Bone marrow (tissue), 2 donors: ENCODE measurements at regions not wholly inside any gene's neighbourhood (a gene's known extent, or its start where the extent isn't known, plus 50 kb on each side); places are given as distances from the start of the nearest gene placed in this dataset.
A peak's percentile ranks its signal among the peaks of the same experiment; 100 is the strongest.
"Not testable (repeated sequence)": the region's sequence is repeated elsewhere in the genome, so short reads cannot be mapped to it uniquely, and the experiment has no call there.

Source experiments
- DNase-seq, 2 donors: peaks; one replicate each; lab custom pipeline; 2025; lab: John Stamatoyannopoulos, UW

- DNase-seq: no peak
These were observed 71.8 kb downstream of the LARP7 start for GRCh38 chr4:112708772-112709171.

- no peak for DNase-seq
These were observed 78.3 kb downstream of the LARP7 start for GRCh38 chr4:112714922-112715901.

DNA sequence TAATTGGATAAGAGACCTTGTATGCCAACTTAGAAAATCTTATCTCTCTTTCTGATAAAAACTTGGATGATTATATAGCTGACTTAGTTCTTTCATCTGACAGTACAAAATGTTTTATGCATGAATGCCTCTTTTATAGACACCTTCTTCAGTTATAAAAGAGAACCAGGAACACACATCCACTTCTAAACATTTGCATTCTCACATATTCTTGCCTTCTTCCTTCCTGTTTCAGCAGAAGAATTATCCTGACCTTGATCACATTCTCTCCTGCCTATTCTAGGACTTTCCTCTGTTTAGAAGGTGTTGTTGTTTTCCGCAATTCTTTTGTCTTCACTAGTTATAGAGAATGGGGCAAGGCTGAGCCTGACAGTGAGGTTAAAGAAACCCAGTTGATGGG lies 80.9 kb downstream of the LARP7 start:
- no peak for DNase-seq

GRCh38 chr4:112721627-112722026 lies 84.7 kb downstream of the LARP7 start:
- no peak for DNase-seq

DNA sequence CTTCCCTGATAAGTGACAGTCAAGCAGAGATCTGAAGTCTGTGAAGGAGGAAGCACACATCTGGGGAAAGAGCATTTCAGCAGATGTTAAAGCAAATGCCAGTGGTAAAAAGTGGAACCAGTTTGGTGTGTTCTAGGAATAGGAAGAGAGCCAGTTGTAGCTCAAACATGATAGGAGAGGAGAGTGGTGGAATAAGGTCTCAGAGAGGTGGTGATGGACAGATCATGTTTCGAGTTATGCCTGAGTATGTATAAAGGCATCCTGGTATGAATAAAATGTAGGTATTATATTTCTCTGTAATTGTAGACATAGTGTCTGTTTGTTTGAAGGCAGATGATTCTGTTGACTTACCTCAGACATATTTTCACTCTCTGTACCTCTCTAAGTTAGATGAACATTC lies 89.1 kb downstream of the LARP7 start:
- no peak for DNase-seq

GRCh38 chr4:112727728-112728127 lies 90.8 kb downstream of the LARP7 start:
- DNase-seq: not testable (repeated sequence)

- DNase-seq: no peak
These were observed 94.8 kb downstream of the LARP7 start for GRCh38 chr4:112731715-112732114.

DNA sequence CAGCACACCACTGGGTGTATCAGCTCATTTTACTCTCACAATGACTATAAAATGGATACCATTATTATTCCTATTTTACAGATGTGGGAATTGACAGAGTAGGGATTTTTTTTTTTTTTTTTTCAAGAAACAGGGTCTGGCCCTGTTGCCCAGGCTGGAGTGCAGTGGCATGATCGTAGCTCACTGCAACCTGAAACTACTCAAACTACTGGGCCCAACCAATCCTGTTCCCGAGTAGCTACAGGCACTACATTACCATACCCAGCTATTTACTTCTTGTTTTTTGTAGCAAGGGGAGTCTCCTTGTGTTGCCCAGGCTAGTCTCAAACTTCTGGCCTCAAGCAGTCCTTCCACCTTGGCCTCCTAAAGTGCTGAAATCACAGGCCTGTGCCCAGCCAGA lies 95.2 kb downstream of the LARP7 start:
- DNase-seq: no peak

DNA sequence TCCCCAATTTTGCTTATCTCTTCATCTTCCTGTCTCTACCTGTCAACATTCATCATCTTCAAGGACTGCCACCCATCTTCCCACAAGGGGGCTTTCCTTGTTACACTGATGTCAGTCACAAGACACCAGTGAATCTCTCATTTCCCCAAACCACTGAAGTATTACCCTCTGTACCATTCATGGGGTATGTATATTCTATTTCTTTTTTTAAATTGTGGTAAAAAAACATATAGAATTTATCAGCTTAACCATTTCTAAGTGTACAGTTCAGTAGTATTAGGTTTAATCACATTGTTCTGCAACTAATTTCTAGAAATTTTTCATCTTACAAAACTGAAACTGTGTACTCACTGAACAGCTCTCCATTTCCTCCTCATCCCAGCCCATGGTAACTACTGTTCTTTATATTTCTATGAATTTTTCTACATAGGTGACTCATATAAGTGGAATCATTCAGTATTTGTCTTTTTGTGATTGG lies 98.6 kb downstream of the LARP7 start:
- DNase-seq: no peak

DNA sequence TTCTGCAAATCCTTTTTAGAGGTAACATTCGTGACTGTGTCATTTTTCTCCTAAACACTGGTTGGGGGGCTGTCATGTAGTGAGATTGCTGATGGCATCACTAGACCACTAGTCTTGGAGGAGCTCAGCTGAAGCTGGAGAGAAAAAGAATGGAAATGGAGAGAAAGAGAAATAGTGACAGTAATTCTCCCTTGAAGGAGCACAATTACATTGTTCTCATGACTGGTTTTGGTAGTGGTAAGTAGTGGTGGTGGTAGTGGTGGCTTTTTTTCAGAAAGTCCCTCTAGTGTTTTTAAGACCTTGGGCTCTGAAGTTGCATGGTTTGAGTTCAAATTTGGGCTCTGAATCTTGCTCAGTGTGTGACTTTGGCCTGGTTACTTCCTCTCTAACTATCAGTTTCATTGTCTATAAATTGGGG lies 99.8 kb downstream of the LARP7 start:
- DNase-seq: no peak

DNA sequence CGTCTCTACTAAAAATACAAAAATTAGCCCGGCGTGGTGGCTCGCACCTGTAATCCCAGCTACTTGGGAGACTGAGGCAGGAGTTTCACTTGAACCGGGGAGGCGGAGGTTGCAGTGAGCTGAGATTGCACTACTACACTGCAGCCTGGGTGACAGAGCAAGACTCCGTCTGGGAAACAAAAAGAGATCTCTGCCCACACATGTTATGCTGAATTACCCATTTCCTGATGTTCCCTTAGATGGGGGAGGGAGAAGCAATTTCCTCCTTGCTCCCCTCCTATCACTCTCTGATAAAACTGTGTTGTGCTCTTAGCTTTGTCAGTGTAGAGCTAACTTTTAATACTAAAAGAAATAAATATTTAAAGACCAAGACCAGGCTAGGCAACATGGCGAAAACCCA lies 102.5 kb downstream of the LARP7 start:
- no peak for DNase-seq

DNA sequence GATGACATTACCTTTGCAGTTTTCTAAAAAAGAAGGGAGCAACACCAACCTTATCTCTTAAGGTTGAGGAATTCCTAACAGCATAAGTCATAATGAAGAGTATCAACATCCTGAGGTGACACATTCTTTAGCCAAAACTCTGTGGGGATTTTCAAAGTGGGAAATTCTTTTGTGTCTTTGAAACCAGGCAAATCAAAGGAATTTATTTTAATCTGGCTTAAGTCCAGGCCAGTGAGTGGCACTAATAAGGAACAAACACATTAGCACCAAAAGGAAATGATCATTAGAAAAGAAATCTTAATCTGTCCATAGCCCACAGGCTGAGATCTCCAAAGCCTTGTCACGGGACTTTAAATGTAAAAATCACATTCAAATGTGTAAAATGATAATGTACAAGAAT lies 110.1 kb downstream of the LARP7 start:
- DNase-seq: no peak

- no peak for DNase-seq
These were observed 111.5 kb downstream of the LARP7 start for GRCh38 chr4:112748352-112748878.

DNA sequence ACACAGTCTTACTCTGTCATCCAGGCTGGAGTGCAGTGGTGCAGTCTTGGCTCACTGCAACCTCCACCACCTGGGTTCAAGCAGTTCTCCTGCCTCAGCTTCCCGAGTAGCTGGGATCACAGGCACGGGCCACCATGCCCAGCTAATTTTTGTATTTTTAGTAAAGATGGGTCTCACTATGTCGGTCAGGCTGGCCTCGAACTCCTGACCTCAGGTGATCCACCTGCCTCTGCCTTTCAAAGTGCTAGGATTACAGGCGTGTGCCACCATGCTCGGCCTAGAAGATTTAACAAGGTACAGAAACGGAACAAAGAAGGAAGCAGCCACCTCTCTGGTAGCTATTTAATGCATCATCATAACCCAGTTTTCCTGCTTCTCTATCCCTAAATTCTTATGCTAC lies 113.8 kb downstream of the LARP7 start:
- DNase-seq: not testable (repeated sequence)

- DNase-seq: no peak
These were observed 114.5 kb downstream of the LARP7 start for GRCh38 chr4:112751447-112751846.

DNA sequence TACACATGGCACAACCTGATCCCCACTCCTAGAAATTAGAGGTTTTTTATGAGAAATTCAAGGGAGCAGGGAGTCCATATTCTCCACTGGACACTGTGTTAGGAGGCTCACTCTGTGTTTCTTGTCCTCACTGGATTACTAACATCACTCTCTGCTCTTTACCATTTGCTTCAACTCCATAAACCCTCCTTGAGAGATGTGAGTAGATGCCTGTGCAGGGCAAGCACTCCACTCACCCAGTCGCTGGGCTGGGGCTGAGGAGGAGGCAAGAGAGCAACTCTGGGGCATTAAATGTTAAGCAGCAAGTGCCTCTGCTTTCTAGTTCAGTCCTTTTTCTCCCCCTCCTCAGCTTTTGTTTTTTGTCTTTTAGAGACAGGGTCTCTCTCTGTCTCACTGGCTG lies 115.1 kb downstream of the LARP7 start:
- DNase-seq: no peak

- DNase-seq: no peak
These were observed 115.6 kb downstream of the LARP7 start for GRCh38 chr4:112752510-112752909.

GRCh38 chr4:112753333-112753732 lies 116.4 kb downstream of the LARP7 start:
- no peak for DNase-seq

- no peak for DNase-seq
These were observed 122.4 kb downstream of the LARP7 start for GRCh38 chr4:112759313-112759712.

GRCh38 chr4:112765317-112765974 lies 128.5 kb downstream of the LARP7 start:
- peak in 1 of 2 donors; percentile 28 for DNase-seq

- no peak for DNase-seq
These were observed 129.5 kb downstream of the LARP7 start for GRCh38 chr4:112766422-112766821.

- DNase-seq: no peak
These were observed 130.4 kb downstream of the LARP7 start for GRCh38 chr4:112767386-112767785.

DNA sequence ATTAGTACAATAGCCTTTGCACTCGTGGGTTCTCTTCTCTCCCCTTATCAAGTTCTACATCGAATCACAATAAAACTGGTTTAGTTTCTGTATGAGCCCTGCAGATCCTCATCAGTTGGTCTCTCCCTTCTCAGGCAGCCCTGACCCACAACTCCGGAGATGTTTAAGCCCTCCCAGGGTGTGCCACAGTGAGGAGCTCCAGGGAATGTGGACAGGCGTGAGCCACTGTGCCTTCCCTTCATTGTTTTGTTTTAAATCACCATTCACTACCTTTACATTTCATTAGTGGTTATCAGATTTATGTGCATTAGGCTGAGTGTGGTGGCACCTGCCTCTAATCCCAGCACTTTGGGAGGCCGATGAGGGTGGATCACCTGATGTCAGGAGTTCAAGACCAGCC lies 133.2 kb downstream of the LARP7 start:
- no peak for DNase-seq
